GM10248 (cell line): ENCODE measurements at regions not wholly inside any gene's neighbourhood (a gene's known extent, or its start where the extent isn't known, plus 50 kb on each side); places are given as distances from the start of the nearest gene placed in this dataset.

Source experiments
- CTCF ChIA-PET: fragments of 300-600 bp; sonication (Branson Sonifier 250); formaldehyde crosslinking; extraction: SDS; loops from one replicate; lab custom pipeline; 2021; ENCODE audit warnings: antibody characterized with exemption; lab: Yijun Ruan, JAX
- POLR2A ChIA-PET: fragments of 350-650 bp; sonication (Branson Sonifier 250); formaldehyde crosslinking; extraction: SDS; loops from one replicate; lab custom pipeline; 2020; ENCODE audit warnings: antibody characterized with exemption; lab: Yijun Ruan, JAX
- DNase-seq: peaks from one replicate; pipeline ENCODE4 v3.0.0; 2012; ENCODE audit errors: extremely low spot score
- TF ChIP-seq, protein P1 (sequence below): IDR thresholded peaks from 2 replicates; pipeline ENCODE4 v1.5.1; 2012; ENCODE audit warnings: mild to moderate bottlenecking, low read depth; ENCODE audit errors: extremely low read depth, missing control alignments, control extremely low read depth

DNA sequence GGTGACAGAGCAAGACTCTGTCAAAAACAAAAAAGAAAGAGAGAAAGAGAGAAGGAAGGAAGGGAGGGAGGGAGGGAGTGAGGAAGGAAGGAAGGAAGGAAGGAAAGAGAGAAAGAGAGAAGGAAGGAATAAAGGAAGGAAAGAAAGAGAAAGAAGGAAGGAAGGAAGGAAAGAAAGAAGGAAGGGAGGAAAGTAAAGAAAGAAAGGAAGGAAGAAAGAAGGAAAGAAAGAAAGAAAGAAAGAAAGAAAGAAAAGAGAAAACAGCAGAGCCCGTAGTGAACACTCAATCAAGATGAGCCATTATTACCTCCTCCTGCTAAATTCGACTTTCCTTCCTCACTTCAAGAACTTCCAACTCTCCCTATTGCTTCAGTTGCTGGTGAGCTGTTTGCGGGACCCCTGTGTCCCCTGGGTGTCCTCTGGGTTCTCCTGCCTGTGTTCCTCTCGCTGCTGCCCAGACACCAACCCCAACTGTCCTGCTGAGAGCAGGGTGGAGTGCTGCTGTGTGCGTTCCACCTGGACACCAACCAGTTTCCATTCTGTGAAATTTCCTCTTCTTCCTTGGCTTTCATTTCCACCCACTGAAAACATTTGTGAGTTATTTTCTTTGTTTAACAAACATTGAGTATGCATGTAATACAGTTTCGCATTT is 266.4 kb downstream of the FAM43A start:
- TF ChIP-seq, protein P1, sequence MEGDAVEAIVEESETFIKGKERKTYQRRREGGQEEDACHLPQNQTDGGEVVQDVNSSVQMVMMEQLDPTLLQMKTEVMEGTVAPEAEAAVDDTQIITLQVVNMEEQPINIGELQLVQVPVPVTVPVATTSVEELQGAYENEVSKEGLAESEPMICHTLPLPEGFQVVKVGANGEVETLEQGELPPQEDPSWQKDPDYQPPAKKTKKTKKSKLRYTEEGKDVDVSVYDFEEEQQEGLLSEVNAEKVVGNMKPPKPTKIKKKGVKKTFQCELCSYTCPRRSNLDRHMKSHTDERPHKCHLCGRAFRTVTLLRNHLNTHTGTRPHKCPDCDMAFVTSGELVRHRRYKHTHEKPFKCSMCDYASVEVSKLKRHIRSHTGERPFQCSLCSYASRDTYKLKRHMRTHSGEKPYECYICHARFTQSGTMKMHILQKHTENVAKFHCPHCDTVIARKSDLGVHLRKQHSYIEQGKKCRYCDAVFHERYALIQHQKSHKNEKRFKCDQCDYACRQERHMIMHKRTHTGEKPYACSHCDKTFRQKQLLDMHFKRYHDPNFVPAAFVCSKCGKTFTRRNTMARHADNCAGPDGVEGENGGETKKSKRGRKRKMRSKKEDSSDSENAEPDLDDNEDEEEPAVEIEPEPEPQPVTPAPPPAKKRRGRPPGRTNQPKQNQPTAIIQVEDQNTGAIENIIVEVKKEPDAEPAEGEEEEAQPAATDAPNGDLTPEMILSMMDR = no peak
- no peak for DNase-seq
- CTCF ChIA-PET = interaction anchor here (1.4 to 2.0 kb wide), 2 partner anchors 15 to 269 kb away, joined by 3 to 8 read pairs; no protein-coding TSS in a partner anchor
- POLR2A ChIA-PET = no interaction called here

DNA sequence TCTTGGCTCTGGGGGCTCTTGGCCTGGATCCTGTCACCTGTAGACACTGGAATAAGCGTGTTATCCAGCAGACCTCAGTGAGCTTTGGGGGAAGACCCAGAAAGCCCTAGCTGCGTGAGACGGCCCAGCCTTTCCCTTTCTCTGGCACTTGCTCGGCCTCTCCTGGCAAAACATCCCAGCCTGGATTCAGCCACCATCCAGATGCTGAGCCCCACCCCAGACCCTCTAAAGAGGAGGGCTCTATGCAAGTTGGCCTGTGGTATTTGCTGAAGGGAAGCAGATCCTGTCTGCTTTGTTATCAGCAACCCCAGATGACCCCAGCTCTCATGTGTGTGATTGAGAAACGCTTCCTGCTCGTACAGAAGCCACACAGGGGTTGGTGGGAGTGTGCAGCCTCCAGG is 267.2 kb downstream of the FAM43A start:
- CTCF ChIA-PET = interaction anchor here (1.4 to 2.0 kb wide), 3 partner anchors 12 to 270 kb away, joined by 3 to 8 read pairs (median 4); no protein-coding TSS in a partner anchor

DNA sequence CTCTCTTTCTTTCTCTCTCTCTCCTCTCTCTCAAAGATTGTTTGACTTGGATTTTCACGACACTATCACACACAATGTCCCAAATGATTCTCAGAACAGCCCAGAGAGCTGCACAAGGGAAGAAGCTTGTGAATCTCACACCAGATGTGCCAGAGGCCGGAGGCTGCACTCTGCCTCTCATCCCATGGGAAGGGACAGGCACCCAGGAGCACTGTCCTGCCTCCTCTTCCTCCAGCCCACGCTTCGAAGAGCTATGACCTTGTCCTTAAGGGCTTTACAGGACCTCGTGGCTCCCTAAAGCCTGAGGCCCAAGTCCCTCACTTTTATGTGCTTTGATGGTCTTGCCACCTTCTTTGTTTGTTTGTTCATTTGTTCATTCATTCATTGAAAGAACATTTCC is 267.6 kb downstream of the FAM43A start:
- TF ChIP-seq, protein P1 = no peak
- CTCF ChIA-PET = interaction anchor here (1.0 to 2.0 kb wide), 3 partner anchors 12 to 271 kb away, joined by 3 to 8 read pairs (median 4); no protein-coding TSS in a partner anchor
- POLR2A ChIA-PET = no interaction called here
- DNase-seq = no peak

More for the DNA sequence above, 267.2 kb downstream of the FAM43A start:
- POLR2A ChIA-PET = no interaction called here
- DNase-seq = no peak
- TF ChIP-seq, protein P1 = no peak

DNA sequence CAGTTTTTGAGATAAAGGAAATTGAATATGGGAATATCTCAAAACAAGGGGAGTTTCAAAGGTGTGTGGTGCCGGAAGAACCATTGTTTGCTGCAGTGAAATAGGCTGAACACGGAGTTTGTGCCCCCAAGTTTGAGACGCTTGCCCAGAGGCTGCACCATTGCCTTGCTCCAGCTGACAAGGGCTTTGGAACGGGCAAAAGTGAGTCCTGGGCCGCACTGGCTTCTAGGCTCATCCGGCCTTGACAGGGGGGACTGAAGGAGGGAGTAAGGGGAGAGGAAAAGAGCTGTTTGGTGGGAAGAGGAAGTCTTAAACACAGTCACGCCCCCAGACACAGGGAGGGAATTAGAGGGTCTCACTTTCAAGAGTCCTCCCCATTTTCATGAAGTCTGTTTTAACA is 269.9 kb downstream of the FAM43A start:
- TF ChIP-seq, protein P1 = no peak
- POLR2A ChIA-PET = no interaction called here
- CTCF ChIA-PET = interaction anchor here (1.1 to 1.8 kb wide), 2 partner anchors 12 to 272 kb away, joined by 3 to 5 read pairs; no protein-coding TSS in a partner anchor
- DNase-seq = no peak

DNA sequence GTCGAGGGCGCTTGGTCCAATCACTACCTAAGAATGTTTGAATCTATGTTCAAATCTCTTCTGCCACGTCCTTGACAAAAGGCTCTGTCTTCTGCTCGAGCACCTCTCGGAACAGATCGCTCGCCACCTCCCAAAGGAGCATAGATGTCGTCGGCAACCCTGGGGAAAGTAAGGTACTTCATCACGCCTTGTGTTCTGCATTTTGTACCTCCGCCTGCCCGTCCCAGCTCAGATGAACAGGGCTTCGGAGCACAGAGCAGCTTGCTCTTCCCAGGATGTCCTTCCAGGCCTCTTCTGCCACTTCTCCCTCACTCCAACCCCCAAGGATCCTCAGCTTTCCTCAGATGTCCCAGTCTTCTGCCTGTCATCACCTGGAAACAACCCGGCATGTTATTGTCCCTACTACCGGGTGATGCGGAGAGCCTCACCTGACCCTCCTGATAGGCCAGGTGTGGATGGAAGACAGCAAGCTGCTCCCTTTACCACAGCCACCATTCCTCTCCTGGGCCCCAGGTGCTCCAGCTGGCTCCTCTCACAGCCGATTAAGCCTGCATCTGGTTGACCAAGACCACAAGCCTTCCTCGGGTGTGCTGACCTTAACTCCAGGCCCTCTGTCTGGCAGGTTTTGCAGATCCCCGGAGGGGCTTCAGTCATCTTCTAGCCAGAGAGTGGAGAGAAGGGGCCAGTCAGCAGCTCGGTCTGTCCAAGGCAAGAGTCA is 270.5 kb downstream of the FAM43A start:
- CTCF ChIA-PET = interaction anchor here (1.1 to 1.8 kb wide), 2 partner anchors 11 to 273 kb away, joined by 3 to 5 read pairs; no protein-coding TSS in a partner anchor
- DNase-seq = no peak
- TF ChIP-seq, protein P1 = no peak
- POLR2A ChIA-PET = no interaction called here

DNA sequence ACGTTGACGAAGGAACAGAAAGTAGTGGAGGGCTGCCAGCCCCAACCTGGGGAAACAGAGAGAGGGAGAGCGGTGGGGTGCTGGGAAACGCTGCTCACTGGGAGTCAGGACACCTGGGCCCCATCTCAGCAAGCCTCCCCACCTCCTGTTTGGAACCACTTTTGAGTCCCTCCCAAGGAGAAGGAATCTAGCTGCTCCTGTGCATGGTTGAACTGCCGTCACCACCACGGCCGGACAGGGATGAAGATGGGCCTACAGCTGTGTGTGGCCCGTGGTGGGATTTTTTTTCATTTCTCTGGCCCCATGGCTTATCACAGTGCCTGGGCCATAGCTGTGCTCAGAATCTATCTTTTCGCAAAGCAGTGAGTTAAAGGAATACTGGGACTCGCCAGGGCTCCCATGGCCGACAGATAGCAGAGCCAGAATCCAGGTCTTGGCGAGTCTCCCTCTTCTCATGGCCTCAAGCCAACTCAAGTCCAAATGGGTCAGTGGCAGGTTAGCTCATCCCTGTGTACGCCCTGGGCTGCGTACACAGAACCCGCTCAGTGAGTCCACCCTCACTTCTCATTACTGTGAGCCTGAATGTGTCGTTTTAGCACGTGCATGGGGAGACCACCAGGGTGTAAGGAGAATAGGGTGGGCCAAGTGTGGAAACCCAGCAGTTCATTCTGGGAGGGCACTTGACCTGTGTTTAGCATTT is 271.2 kb downstream of the FAM43A start:
- ChIA-PET CTCF (interaction anchor here (0.7 to 1.8 kb wide), 3 partner anchors 9 to 274 kb away, joined by 3 to 5 read pairs (median 3); no protein-coding TSS in a partner anchor), POLR2A (no interaction called here)
- DNase-seq = no peak
- TF ChIP-seq, protein P1 = no peak
